AG04449 (cell line): ENCODE measurements at regions not wholly inside any gene's neighbourhood (a gene's known extent, or its start where the extent isn't known, plus 50 kb on each side); places are given as distances from the start of the nearest gene placed in this dataset.

Experiments used
- CTCF ChIA-PET: fragments of 350-600 bp; formaldehyde crosslinking; extraction: SDS; loops from one replicate; lab custom pipeline; 2021; ENCODE audit warnings: antibody characterized with exemption; lab: Yijun Ruan, JAX
- POLR2A ChIA-PET: fragments of 400-600, 350-600 bp; formaldehyde crosslinking; extraction: SDS; loops from one replicate; lab custom pipeline; 2020; ENCODE audit warnings: antibody characterized with exemption, inconsistent platforms; lab: Yijun Ruan, JAX
- DNase-seq: peaks from one replicate; pipeline ENCODE4 v3.0.0-alpha.2; 2010; ENCODE audit warnings: low read depth, low spot score
- H3K4me3 ChIP-seq: 2 replicates; pipeline ENCODE4 v1.5.1; 2011; ENCODE audit warnings: low read depth, mild to moderate bottlenecking, control low read depth, low read length
- CTCF ChIP-seq: IDR thresholded peaks from one replicate; pipeline ENCODE4 v1.5.1; 2011; ENCODE audit warnings: mild to moderate bottlenecking, moderate library complexity, low read length, control low read depth, inconsistent platforms; ENCODE audit not compliant: insufficient read depth; ENCODE audit errors: missing control alignments

- no peak overlapping the region for H3K4me3 ChIP-seq
- TF ChIP-seq CTCF, result no peak
- no peak for DNase-seq
- ChIA-PET POLR2A (no interaction called here), CTCF (no interaction called here)
Observed at GRCh38 chr22:49193901-49194465, 633.7 kb downstream of the BRD1 start.

GRCh38 chr22:49193348-49193747 lies 634.3 kb downstream of the BRD1 start:
- no peak overlapping the region for H3K4me3 ChIP-seq
- ChIA-PET CTCF (no interaction called here), POLR2A (no interaction called here)
- no peak for TF ChIP-seq CTCF
- no peak for DNase-seq

- no peak for DNase-seq
- CTCF ChIA-PET, result no interaction called here
- POLR2A ChIA-PET, result no interaction called here
- TF ChIP-seq CTCF, result no peak
- H3K4me3 ChIP-seq, result no peak overlapping the region
Observed at GRCh38 chr22:49192857-49193250, 634.8 kb downstream of the BRD1 start.

GRCh38 chr22:49192180-49192856 lies 635.4 kb downstream of the BRD1 start:
- POLR2A ChIA-PET, result no interaction called here
- CTCF ChIA-PET, result no interaction called here
- DNase-seq, result no peak

GRCh38 chr22:49191506-49191980 lies 636.1 kb downstream of the BRD1 start:
- CTCF ChIA-PET, result no interaction called here
- no peak overlapping the region for H3K4me3 ChIP-seq
- no peak for DNase-seq
- no peak for TF ChIP-seq CTCF
- POLR2A ChIA-PET, result no interaction called here

More at GRCh38 chr22:49192180-49192856, 635.4 kb downstream of the BRD1 start:
- TF ChIP-seq CTCF, result no peak
- H3K4me3 ChIP-seq, result no peak overlapping the region

GRCh38 chr22:49190816-49191505 lies 636.7 kb downstream of the BRD1 start:
- no peak for DNase-seq
- POLR2A ChIA-PET, result no interaction called here
- H3K4me3 ChIP-seq, result no peak overlapping the region
- CTCF ChIA-PET, result no interaction called here
- TF ChIP-seq CTCF, result no peak
